HCT116 (cell line): ENCODE measurements at regions not wholly inside any gene's neighbourhood (a gene's known extent, or its start where the extent isn't known, plus 50 kb on each side); places are given as distances from the start of the nearest gene placed in this dataset.

ENCODE experiments used
- ATAC-seq: fragments of 200-7000 bp; cut with Tn5 transposase; 2 replicates; pipeline ENCODE4 v1.9.1; 2020; ENCODE audit warnings: mild to moderate bottlenecking, moderate library complexity
- BruUV-seq: library from RNA; stranded (reverse); fragments of 400-500 nt; replicated peaks from 2 replicates; lab custom pipeline; 2021; lab: Mats Ljungman, UMichigan
- CTCF ChIA-PET: fragments of 300-600 bp; sonication (Branson Sonifier 250); formaldehyde crosslinking; loops from one replicate; lab custom pipeline; 2021; ENCODE audit warnings: antibody characterized with exemption; lab: Charles Lee
- POLR2A ChIA-PET: fragments of 300-600, 350-600 bp; sonication (Branson Sonifier 250); formaldehyde crosslinking; loops from one replicate; lab custom pipeline; 2021; ENCODE audit warnings: antibody characterized with exemption; lab: Charles Lee
- RAD21 ChIA-PET, 2 experiments: fragments of 300-600 bp; sonication (Branson Sonifier 250); formaldehyde crosslinking; loops; one replicate each; lab custom pipeline; 2023; ENCODE audit warnings: low total read pairs in 2 of 2; ENCODE audit not compliant: uncharacterized antibody in 2 of 2, unreplicated experiment in 2 of 2, low non-redundant PET in 1 of 2; lab: Charles Lee
- DNase-seq: peaks from one replicate; pipeline ENCODE4 v3.0.0-alpha.2; 2010; ENCODE audit warnings: low read depth, low spot score
- H2AFZ ChIP-seq: fragments of 200-600 bp; shearing (Covaris generic), sonication (generic); 2 replicates; pipeline ENCODE4 v1.6.1; 2017; ENCODE audit warnings: low read depth, mixed run types, mixed read lengths, antibody characterized with exemption, low read length; ENCODE audit not compliant: poor library complexity, severe bottlenecking
- H3K27ac ChIP-seq: 2 replicates; pipeline ENCODE4 v1.5.1; 2012; ENCODE audit warnings: low read depth, low read length
- H3K27me3 ChIP-seq: fragments of 200-600 bp; sonication (generic); 2 replicates; pipeline ENCODE4 v1.6.1; 2016; ENCODE audit warnings: mixed run types, low read length, mixed read lengths; ENCODE audit not compliant: insufficient read depth
- H3K36me3 ChIP-seq, 2 experiments: fragments of 200-500 bp in 1 of 2; fragments of 200-600 bp in 1 of 2; sonication (Bioruptor generic) in 1 of 2; sonication (generic) in 1 of 2; 2 replicates each; pipeline versions ENCODE4 v1.5.1 to v1.6.1; 2014 to 2016; ENCODE audit warnings: low read length in 2 of 2, inconsistent platforms in 1 of 2, mixed read lengths in 1 of 2, mixed run types in 1 of 2; ENCODE audit not compliant: insufficient read depth in 2 of 2, control insufficient read depth in 1 of 2
- H3K4me1 ChIP-seq, 2 experiments: fragments of 200-600 bp in 1 of 2; sonication (generic) in 1 of 2; 2 replicates each; pipeline versions ENCODE4 v1.5.1 to v1.6.1; 2012 to 2017; ENCODE audit warnings: low read length in 2 of 2, inconsistent platforms in 1 of 2, mild to moderate bottlenecking in 1 of 2, mixed read lengths in 1 of 2, mixed run types in 1 of 2, moderate library complexity in 1 of 2; ENCODE audit not compliant: insufficient read depth in 2 of 2, control insufficient read depth in 1 of 2
- H3K4me2 ChIP-seq: fragments of 200-600 bp; sonication (generic); 2 replicates; pipeline ENCODE4 v1.6.1; 2017; ENCODE audit warnings: mixed run types, low read length, mixed read lengths
- H3K4me3 ChIP-seq, 2 experiments: fragments of 200-600 bp in 1 of 2; sonication (generic) in 1 of 2; replicated peaks in 1 of 2; 2 replicates each; pipeline ENCODE4 v1.5.1; 2011 to 2016; ENCODE audit warnings: low read length in 2 of 2, control low read depth in 1 of 2, low read depth in 1 of 2, mild to moderate bottlenecking in 1 of 2, mixed read lengths in 1 of 2, mixed run types in 1 of 2
- H3K79me2 ChIP-seq: fragments of 200-600 bp; sonication (generic); 2 replicates; pipeline ENCODE4 v1.6.1; 2017; ENCODE audit warnings: mild to moderate bottlenecking, mixed run types, low read length, moderate library complexity, mixed read lengths; ENCODE audit not compliant: insufficient read depth
- H3K9ac ChIP-seq: fragments of 200-600 bp; sonication (generic); 2 replicates; pipeline ENCODE4 v1.6.1; 2016; ENCODE audit warnings: low read length, mixed read lengths
- H3K9me2 ChIP-seq: fragments of 200-600 bp; sonication (generic), shearing (Covaris generic); 2 replicates; pipeline ENCODE4 v1.6.1; 2017; ENCODE audit warnings: mixed run types, mild to moderate bottlenecking, moderate library complexity; ENCODE audit not compliant: insufficient read depth
- H3K9me3 ChIP-seq, 2 experiments: fragments of 200-500 bp in 1 of 2; fragments of 200-600 bp in 1 of 2; sonication (Bioruptor generic) in 1 of 2; sonication (generic) in 1 of 2; 2 replicates each; pipeline ENCODE4 v1.6.1; 2014 to 2017; ENCODE audit warnings: low read length in 2 of 2, mixed read lengths in 2 of 2, inconsistent platforms in 1 of 2, low read depth in 1 of 2, mild to moderate bottlenecking in 1 of 2, mixed run types in 1 of 2, moderate library complexity in 1 of 2; ENCODE audit not compliant: control insufficient read depth in 1 of 2, insufficient read depth in 1 of 2
- H4K20me1 ChIP-seq: fragments of 200-600 bp; sonication (generic), shearing (Covaris generic); 2 replicates; pipeline ENCODE4 v1.6.1; 2017; ENCODE audit warnings: mixed run types, mild to moderate bottlenecking, moderate library complexity; ENCODE audit not compliant: insufficient read depth
- ATF3 ChIP-seq: IDR thresholded peaks from 2 replicates; pipeline ENCODE4 v1.6.1; 2012
- CBX3 ChIP-seq: IDR thresholded peaks from 2 replicates; pipeline ENCODE4 v1.6.1; 2012; ENCODE audit warnings: low read depth
- CTCF ChIP-seq, 3 experiments: fragments of 200-600 bp in 1 of 3; sonication (generic) in 1 of 3; IDR thresholded peaks in 2 of 3; conservative IDR thresholded peaks in 1 of 3; 2 replicates each; pipeline ENCODE4 v1.5.1; 2012 to 2017; ENCODE audit warnings: low read depth in 2 of 3, low read length in 2 of 3, antibody characterized with exemption in 1 of 3, borderline replicate concordance in 1 of 3, control low read depth in 1 of 3, mild to moderate bottlenecking in 1 of 3, mixed read lengths in 1 of 3, mixed run types in 1 of 3, moderate library complexity in 1 of 3; ENCODE audit not compliant: insufficient read depth in 1 of 3
- EGR1 ChIP-seq: IDR thresholded peaks from 2 replicates; pipeline ENCODE4 v1.6.1; 2012; ENCODE audit warnings: low read depth
- ELF1 ChIP-seq: IDR thresholded peaks from 2 replicates; pipeline ENCODE4 v1.6.1; 2012; ENCODE audit warnings: low read depth, borderline replicate concordance
- EZH2 ChIP-seq: fragments of 200-600 bp; sonication (generic); IDR thresholded peaks from 2 replicates; pipeline ENCODE4 v1.6.1; 2017; ENCODE audit warnings: antibody characterized with exemption, mixed run types
- EZH2phosphoT487 ChIP-seq: fragments of 200-600 bp; IDR thresholded peaks from 2 replicates; pipeline ENCODE4 v1.6.1; 2018; ENCODE audit warnings: antibody characterized with exemption, borderline replicate concordance
- POLR2A ChIP-seq: IDR thresholded peaks from 2 replicates; pipeline ENCODE4 v1.7.0; 2011; ENCODE audit warnings: borderline replicate concordance; ENCODE audit not compliant: insufficient read depth, insufficient read length; ENCODE audit errors: extremely low read depth
- POLR2AphosphoS5 ChIP-seq: IDR thresholded peaks from 2 replicates; pipeline ENCODE4 v1.6.1; 2011; ENCODE audit warnings: mild to moderate bottlenecking, low read depth, low read length, moderate library complexity
- RAD21 ChIP-seq: IDR thresholded peaks from 2 replicates; pipeline ENCODE4 v1.6.1; 2012; ENCODE audit warnings: low read depth, mild to moderate bottlenecking
- REST ChIP-seq: IDR thresholded peaks from 2 replicates; pipeline ENCODE4 v1.6.1; 2012; ENCODE audit warnings: low read depth
- SP1 ChIP-seq: IDR thresholded peaks from 2 replicates; pipeline ENCODE4 v1.6.1; 2012; ENCODE audit warnings: low read depth
- SRF ChIP-seq: IDR thresholded peaks from 2 replicates; pipeline ENCODE4 v1.6.1; 2012; ENCODE audit warnings: low read depth
- TCF7L2 ChIP-seq: IDR thresholded peaks from 2 replicates; pipeline ENCODE4 v1.7.0; 2011; ENCODE audit warnings: borderline replicate concordance, inconsistent platforms; ENCODE audit not compliant: insufficient read depth, insufficient read length; ENCODE audit errors: extremely low read depth
- YY1 ChIP-seq: IDR thresholded peaks from 2 replicates; pipeline ENCODE4 v1.6.1; 2011; ENCODE audit warnings: low read length, low read depth, moderate library complexity, mild to moderate bottlenecking; ENCODE audit not compliant: insufficient replicate concordance; ENCODE audit errors: extremely low read depth
- ZBTB33 ChIP-seq: IDR thresholded peaks from 2 replicates; pipeline ENCODE4 v1.6.1; 2011; ENCODE audit warnings: mild to moderate bottlenecking, low read length, moderate library complexity; ENCODE audit not compliant: insufficient replicate concordance; ENCODE audit errors: extremely low read depth
- ZFX ChIP-seq: fragments of 450-650 bp; IDR thresholded peaks from 2 replicates; pipeline ENCODE4 v1.6.1; 2017
- ZNF274 ChIP-seq: fragments of 200-500 bp; sonication (Bioruptor generic); IDR thresholded peaks from 2 replicates; pipeline ENCODE4 v1.6.1; 2014; ENCODE audit warnings: mild to moderate bottlenecking, low read depth, low read length, inconsistent platforms
- intact Hi-C: fragments of 100-400 bp; cut with micrococcal nuclease; formaldehyde crosslinking; loops from 2 replicates; pipeline ENCODE4 v1.10.0; 2022

- ATAC-seq (no peak), DNase-seq (no peak)
- ChIA-PET RAD21 (no interaction called here), CTCF (no interaction called here), POLR2A (no interaction called here)
- no TSS peak for BruUV-seq
- Histone ChIP-seq H3K4me3 (no peak overlapping the region), H3K79me2 (no peaks in the 10 kb centered on the region), H3K36me3 (no peaks in the 10 kb centered on the region; a peak in 1 of 4 replicates), H3K9ac (no peak overlapping the region), H2AFZ (no peak overlapping the region), H3K27ac (no peak overlapping the region), H3K4me1 (peaks cover 4 to 16% of the 10 kb centered on the region in 2 experiments; a peak in 3 of 4 replicates), H3K27me3 (no peaks in the 10 kb centered on the region), H4K20me1 (no peaks in the 10 kb centered on the region), H3K9me2 (no peaks in the 10 kb centered on the region), H3K4me2 (no peak overlapping the region), H3K9me3 (no peaks in the 10 kb centered on the region)
- intact Hi-C loops: no loop called here
- TF ChIP-seq YY1 (no peak), ELF1 (no peak), POLR2A (no peak), TCF7L2 (no peak), ZBTB33 (no peak), RAD21 (no peak), EGR1 (no peak), EZH2 (no peak), SP1 (no peak), ZNF274 (no peak), ATF3 (no peak), POLR2AphosphoS5 (no peak), CBX3 (no peak), EZH2phosphoT487 (no peak), CTCF (IDR thresholded peaks at IDR 0.05 in 2 of 3, conservative IDR thresholded peaks at IDR 0.05 in 1 of 3; ENCODE audit: borderline replicate concordance in 1 of 3, insufficient read depth in 1 of 3, low read depth in 2 of 3, low read length in 2 of 3) (no peak), ZFX (no peak), REST (no peak), SRF (no peak)
These were observed 142.1 kb upstream of the TMCO5A start for GRCh38 chr15:37792351-37792750.
